Tibial nerve (tissue), 4 donors: ENCODE measurements at regions not wholly inside any gene's neighbourhood (a gene's known extent, or its start where the extent isn't known, plus 50 kb on each side); places are given as distances from the start of the nearest gene placed in this dataset.

ENCODE experiments used
- EP300 ChIP-seq, 2 donors: sonication (generic); formaldehyde crosslinking; IDR thresholded peaks; one replicate each; pipeline ENCODE4 v1.6.1; 2017; ENCODE audit warnings: antibody characterized with exemption in 2 of 2, mild to moderate bottlenecking in 1 of 2
- POLR2A ChIP-seq, 2 donors: fragments of 450-650 bp; IDR thresholded peaks; one replicate each; pipeline ENCODE4 v1.6.1; 2017; ENCODE audit warnings: antibody characterized with exemption in 2 of 2, mild to moderate bottlenecking in 2 of 2, moderate library complexity in 2 of 2
- TF ChIP-seq, protein P1 (sequence below), 5 experiments: fragments of 200-600 bp in 3 of 5; fragments of 450-650 bp in 2 of 5; sonication (generic) in 3 of 5; IDR thresholded peaks; one replicate each; pipeline ENCODE4 v1.5.1; 2016 to 2019; ENCODE audit warnings: antibody characterized with exemption in 5 of 5, mild to moderate bottlenecking in 3 of 5, moderate library complexity in 2 of 5

DNA sequence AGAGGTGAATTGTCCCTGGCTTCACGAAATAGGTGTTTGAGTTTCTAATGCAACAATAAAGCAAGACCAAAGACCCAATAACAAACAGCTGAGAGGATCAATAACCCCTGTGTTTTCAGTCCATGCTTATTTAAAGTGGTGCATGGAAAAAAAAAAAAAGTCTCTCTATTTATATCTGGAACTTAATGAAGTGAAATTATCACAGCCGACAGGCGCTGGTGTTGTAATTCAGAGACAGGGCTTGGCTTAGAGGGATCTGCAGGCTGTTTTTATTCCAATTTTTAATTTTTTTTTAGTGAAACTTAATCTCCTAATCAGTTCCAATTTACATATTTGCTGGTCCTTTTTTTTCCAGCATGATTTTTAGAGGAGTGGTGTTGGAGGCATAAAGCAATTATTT, 858.2 kb upstream of the SOX9 start:
- TF ChIP-seq POLR2A (IDR thresholded peaks at IDR 0.05) (no peak), EP300 (IDR thresholded peaks at IDR 0.05) (no peak)
- TF ChIP-seq, protein P1, sequence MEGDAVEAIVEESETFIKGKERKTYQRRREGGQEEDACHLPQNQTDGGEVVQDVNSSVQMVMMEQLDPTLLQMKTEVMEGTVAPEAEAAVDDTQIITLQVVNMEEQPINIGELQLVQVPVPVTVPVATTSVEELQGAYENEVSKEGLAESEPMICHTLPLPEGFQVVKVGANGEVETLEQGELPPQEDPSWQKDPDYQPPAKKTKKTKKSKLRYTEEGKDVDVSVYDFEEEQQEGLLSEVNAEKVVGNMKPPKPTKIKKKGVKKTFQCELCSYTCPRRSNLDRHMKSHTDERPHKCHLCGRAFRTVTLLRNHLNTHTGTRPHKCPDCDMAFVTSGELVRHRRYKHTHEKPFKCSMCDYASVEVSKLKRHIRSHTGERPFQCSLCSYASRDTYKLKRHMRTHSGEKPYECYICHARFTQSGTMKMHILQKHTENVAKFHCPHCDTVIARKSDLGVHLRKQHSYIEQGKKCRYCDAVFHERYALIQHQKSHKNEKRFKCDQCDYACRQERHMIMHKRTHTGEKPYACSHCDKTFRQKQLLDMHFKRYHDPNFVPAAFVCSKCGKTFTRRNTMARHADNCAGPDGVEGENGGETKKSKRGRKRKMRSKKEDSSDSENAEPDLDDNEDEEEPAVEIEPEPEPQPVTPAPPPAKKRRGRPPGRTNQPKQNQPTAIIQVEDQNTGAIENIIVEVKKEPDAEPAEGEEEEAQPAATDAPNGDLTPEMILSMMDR (IDR thresholded peaks at IDR 0.05), result no peak
